ENCODE measurements at regions not wholly inside any gene's neighbourhood (a gene's known extent, or its start where the extent isn't known, plus 50 kb on each side); places are given as distances from the start of the nearest gene placed in this dataset.
"Not testable (repeated sequence)": the region's sequence is repeated elsewhere in the genome, so short reads cannot be mapped to it uniquely, and the experiment has no call there.

GRCh38 chr6:71007298-71007697 is 50.4 kb upstream of the B3GAT2 start:
- not testable (repeated sequence) for H3K4me3 ChIP-seq, H3K4me1 ChIP-seq

GRCh38 chr6:71011871-71012371 is 55.1 kb upstream of the B3GAT2 start:
- H3K4me2 ChIP-seq = no peak overlapping the region
- no peak overlapping the region for H3K4me3 ChIP-seq
- H3K9ac ChIP-seq = no peak overlapping the region
- H4K20me1 ChIP-seq = no peaks in the 10 kb centered on the region
- no peak for TF ChIP-seq Cebpa-rat (IDR thresholded peaks at IDR 0.05)
- H3K27ac ChIP-seq = no peak overlapping the region
- H3K27me3 ChIP-seq = no peaks in the 10 kb centered on the region
- no peaks in the 10 kb centered on the region for H3K9me3 ChIP-seq
- H3K4me1 ChIP-seq = no peaks in the 10 kb centered on the region
- H3K36me3 ChIP-seq = no peaks in the 10 kb centered on the region

More at GRCh38 chr6:71007298-71007697, 50.4 kb upstream of the B3GAT2 start:
- not testable (repeated sequence) for H3K4me2 ChIP-seq, H3K9me3 ChIP-seq, H3K27ac ChIP-seq, H3K27me3 ChIP-seq, H3K36me3 ChIP-seq, H3K9ac ChIP-seq, H4K20me1 ChIP-seq

- Histone ChIP-seq H4K20me1 (no peaks in the 10 kb centered on the region), H3K36me3 (no peaks in the 10 kb centered on the region), H3K27me3 (no peaks in the 10 kb centered on the region), H3K9ac (no peak overlapping the region), H3K4me2 (no peak overlapping the region), H3K4me3 (no peak overlapping the region), H3K27ac (no peak overlapping the region), H3K4me1 (no peaks in the 10 kb centered on the region), H3K9me3 (no peaks in the 10 kb centered on the region)
- no peak for TF ChIP-seq Cebpa-rat (IDR thresholded peaks at IDR 0.05)
These were observed 56.1 kb upstream of the B3GAT2 start for GRCh38 chr6:71012866-71013469.

- H3K27me3 ChIP-seq = no peaks in the 10 kb centered on the region
- H4K20me1 ChIP-seq = no peaks in the 10 kb centered on the region
- no peaks in the 10 kb centered on the region for H3K36me3 ChIP-seq
- no peaks in the 10 kb centered on the region for H3K4me1 ChIP-seq
- no peak overlapping the region for H3K9ac ChIP-seq
- no peak overlapping the region for H3K4me3 ChIP-seq
- TF ChIP-seq Cebpa-rat (IDR thresholded peaks at IDR 0.05) = no peak
- H3K9me3 ChIP-seq = no peaks in the 10 kb centered on the region
- H3K4me2 ChIP-seq = no peak overlapping the region
- no peak overlapping the region for H3K27ac ChIP-seq
These were observed 58.5 kb upstream of the B3GAT2 start for GRCh38 chr6:71015392-71015791.

GRCh38 chr6:71028236-71028876 is 71.5 kb upstream of the B3GAT2 start:
- Histone ChIP-seq H3K27ac (no peak overlapping the region), H3K4me2 (no peak overlapping the region), H3K4me1 (no peaks in the 10 kb centered on the region), H3K4me3 (no peak overlapping the region), H3K9ac (no peak overlapping the region), H4K20me1 (no peaks in the 10 kb centered on the region), H3K9me3 (no peaks in the 10 kb centered on the region), H3K36me3 (no peaks in the 10 kb centered on the region), H3K27me3 (no peaks in the 10 kb centered on the region)
- no peak for TF ChIP-seq Cebpa-rat (IDR thresholded peaks at IDR 0.05)

GRCh38 chr6:71028877-71029252 is 72.0 kb upstream of the B3GAT2 start:
- Histone ChIP-seq H3K4me1 (no peaks in the 10 kb centered on the region), H3K4me2 (no peak overlapping the region), H3K9ac (no peak overlapping the region), H3K36me3 (no peaks in the 10 kb centered on the region), H4K20me1 (no peaks in the 10 kb centered on the region), H3K4me3 (no peak overlapping the region), H3K9me3 (no peaks in the 10 kb centered on the region), H3K27me3 (no peaks in the 10 kb centered on the region), H3K27ac (no peak overlapping the region)
- no peak for TF ChIP-seq Cebpa-rat (IDR thresholded peaks at IDR 0.05)

GRCh38 chr6:71029555-71029954 is 72.7 kb upstream of the B3GAT2 start:
- Histone ChIP-seq H4K20me1 (no peaks in the 10 kb centered on the region), H3K36me3 (no peaks in the 10 kb centered on the region), H3K4me1 (no peaks in the 10 kb centered on the region), H3K9me3 (no peaks in the 10 kb centered on the region), H3K4me2 (no peak overlapping the region), H3K27ac (no peak overlapping the region), H3K27me3 (no peaks in the 10 kb centered on the region), H3K4me3 (no peak overlapping the region), H3K9ac (no peak overlapping the region)
- TF ChIP-seq Cebpa-rat (IDR thresholded peaks at IDR 0.05) = no peak

- H3K27ac ChIP-seq = no peak overlapping the region
- H3K36me3 ChIP-seq = no peaks in the 10 kb centered on the region
- H3K9me3 ChIP-seq = no peaks in the 10 kb centered on the region
- no peaks in the 10 kb centered on the region for H3K4me1 ChIP-seq
- H4K20me1 ChIP-seq = no peaks in the 10 kb centered on the region
- no peak for TF ChIP-seq Cebpa-rat (IDR thresholded peaks at IDR 0.05)
- H3K27me3 ChIP-seq = no peaks in the 10 kb centered on the region
- H3K4me3 ChIP-seq = no peak overlapping the region
- no peak overlapping the region for H3K9ac ChIP-seq
- H3K4me2 ChIP-seq = no peak overlapping the region
These were observed 75.1 kb upstream of the B3GAT2 start for GRCh38 chr6:71031912-71032311.

GRCh38 chr6:71033171-71033570 is 76.3 kb upstream of the B3GAT2 start:
- no peaks in the 10 kb centered on the region for H3K9me3 ChIP-seq
- no peaks in the 10 kb centered on the region for H3K27me3 ChIP-seq
- no peak overlapping the region for H3K27ac ChIP-seq
- H3K36me3 ChIP-seq = no peaks in the 10 kb centered on the region
- no peaks in the 10 kb centered on the region for H4K20me1 ChIP-seq
- H3K9ac ChIP-seq = no peak overlapping the region
- no peaks in the 10 kb centered on the region for H3K4me1 ChIP-seq
- TF ChIP-seq Cebpa-rat (IDR thresholded peaks at IDR 0.05) = no peak
- H3K4me3 ChIP-seq = no peak overlapping the region
- H3K4me2 ChIP-seq = no peak overlapping the region

GRCh38 chr6:71033890-71034289 is 77.0 kb upstream of the B3GAT2 start:
- Histone ChIP-seq H4K20me1 (no peaks in the 10 kb centered on the region), H3K27ac (no peak overlapping the region), H3K9me3 (no peaks in the 10 kb centered on the region), H3K27me3 (no peaks in the 10 kb centered on the region), H3K9ac (no peak overlapping the region), H3K36me3 (no peaks in the 10 kb centered on the region), H3K4me3 (no peak overlapping the region), H3K4me1 (no peaks in the 10 kb centered on the region), H3K4me2 (no peak overlapping the region)
- TF ChIP-seq Cebpa-rat (IDR thresholded peaks at IDR 0.05) = no peak

All from BLaER1 (cell line).